22Rv1 (cell line): ENCODE measurements at regions not wholly inside any gene's neighbourhood (a gene's known extent, or its start where the extent isn't known, plus 50 kb on each side); places are given as distances from the start of the nearest gene placed in this dataset.

Experiments used
- ZFX ChIP-seq: fragments of 450-650 bp; IDR thresholded peaks from 2 replicates; pipeline ENCODE4 v1.6.1; 2017; ENCODE audit warnings: antibody characterized with exemption, borderline replicate concordance
- TF ChIP-seq, protein P1 (sequence below): fragments of 450-650 bp; IDR thresholded peaks from 2 replicates; pipeline ENCODE4 v1.5.1; 2017; ENCODE audit warnings: mild to moderate bottlenecking

GRCh38 chr5:66368811-66369210 lies 224.7 kb downstream of the SREK1 start:
- TF ChIP-seq, protein P1, sequence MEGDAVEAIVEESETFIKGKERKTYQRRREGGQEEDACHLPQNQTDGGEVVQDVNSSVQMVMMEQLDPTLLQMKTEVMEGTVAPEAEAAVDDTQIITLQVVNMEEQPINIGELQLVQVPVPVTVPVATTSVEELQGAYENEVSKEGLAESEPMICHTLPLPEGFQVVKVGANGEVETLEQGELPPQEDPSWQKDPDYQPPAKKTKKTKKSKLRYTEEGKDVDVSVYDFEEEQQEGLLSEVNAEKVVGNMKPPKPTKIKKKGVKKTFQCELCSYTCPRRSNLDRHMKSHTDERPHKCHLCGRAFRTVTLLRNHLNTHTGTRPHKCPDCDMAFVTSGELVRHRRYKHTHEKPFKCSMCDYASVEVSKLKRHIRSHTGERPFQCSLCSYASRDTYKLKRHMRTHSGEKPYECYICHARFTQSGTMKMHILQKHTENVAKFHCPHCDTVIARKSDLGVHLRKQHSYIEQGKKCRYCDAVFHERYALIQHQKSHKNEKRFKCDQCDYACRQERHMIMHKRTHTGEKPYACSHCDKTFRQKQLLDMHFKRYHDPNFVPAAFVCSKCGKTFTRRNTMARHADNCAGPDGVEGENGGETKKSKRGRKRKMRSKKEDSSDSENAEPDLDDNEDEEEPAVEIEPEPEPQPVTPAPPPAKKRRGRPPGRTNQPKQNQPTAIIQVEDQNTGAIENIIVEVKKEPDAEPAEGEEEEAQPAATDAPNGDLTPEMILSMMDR, result no peak
- no peak for TF ChIP-seq ZFX
